GM12801 (cell line): ENCODE measurements at regions not wholly inside any gene's neighbourhood (a gene's known extent, or its start where the extent isn't known, plus 50 kb on each side); places are given as distances from the start of the nearest gene placed in this dataset.

Experiments used
- TF ChIP-seq, protein P1 (sequence below): IDR thresholded peaks from one replicate; pipeline ENCODE4 v1.5.1; 2011; ENCODE audit warnings: control low read depth; ENCODE audit not compliant: insufficient read length; ENCODE audit errors: extremely low read depth

DNA sequence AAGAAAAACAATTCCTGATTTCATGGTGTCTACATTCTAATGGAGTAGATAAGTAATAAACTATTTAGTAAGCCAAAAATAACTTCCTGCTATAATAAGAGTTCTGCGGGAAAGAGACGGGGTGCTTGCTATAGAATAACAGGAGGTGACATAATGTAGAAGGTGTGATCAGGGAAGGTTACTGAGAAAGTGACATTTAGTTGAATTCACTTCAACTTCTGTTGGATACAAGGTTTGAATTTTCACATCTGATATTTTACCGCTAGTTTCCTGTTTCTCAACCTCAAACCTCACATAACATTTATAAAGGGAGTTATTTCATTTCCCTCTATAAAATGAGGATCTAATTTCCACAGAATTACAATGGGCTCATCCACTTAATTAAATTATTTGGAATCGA is 102.3 kb upstream of the GBE1 start:
- TF ChIP-seq, protein P1, sequence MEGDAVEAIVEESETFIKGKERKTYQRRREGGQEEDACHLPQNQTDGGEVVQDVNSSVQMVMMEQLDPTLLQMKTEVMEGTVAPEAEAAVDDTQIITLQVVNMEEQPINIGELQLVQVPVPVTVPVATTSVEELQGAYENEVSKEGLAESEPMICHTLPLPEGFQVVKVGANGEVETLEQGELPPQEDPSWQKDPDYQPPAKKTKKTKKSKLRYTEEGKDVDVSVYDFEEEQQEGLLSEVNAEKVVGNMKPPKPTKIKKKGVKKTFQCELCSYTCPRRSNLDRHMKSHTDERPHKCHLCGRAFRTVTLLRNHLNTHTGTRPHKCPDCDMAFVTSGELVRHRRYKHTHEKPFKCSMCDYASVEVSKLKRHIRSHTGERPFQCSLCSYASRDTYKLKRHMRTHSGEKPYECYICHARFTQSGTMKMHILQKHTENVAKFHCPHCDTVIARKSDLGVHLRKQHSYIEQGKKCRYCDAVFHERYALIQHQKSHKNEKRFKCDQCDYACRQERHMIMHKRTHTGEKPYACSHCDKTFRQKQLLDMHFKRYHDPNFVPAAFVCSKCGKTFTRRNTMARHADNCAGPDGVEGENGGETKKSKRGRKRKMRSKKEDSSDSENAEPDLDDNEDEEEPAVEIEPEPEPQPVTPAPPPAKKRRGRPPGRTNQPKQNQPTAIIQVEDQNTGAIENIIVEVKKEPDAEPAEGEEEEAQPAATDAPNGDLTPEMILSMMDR = no peak

DNA sequence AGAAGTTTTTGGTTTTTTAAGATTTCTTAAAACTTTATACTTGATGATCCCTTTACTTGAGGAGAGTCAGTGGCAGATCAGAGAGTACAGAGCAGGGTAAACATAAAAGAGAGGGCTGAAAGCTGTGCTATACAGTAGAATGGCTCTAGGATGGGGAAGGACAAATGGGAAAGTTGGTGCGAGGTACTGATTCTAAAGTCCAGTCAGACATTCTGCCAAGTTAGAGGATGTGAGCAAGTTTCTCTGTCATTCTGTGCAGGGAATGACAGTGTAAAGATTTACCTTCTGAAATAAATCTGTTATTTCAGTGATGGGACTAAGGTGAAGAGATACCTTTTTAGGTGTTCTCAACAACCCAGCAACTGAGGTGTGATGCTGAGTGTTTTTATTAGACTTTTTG is 100.1 kb upstream of the GBE1 start:
- TF ChIP-seq, protein P1 = no peak

DNA sequence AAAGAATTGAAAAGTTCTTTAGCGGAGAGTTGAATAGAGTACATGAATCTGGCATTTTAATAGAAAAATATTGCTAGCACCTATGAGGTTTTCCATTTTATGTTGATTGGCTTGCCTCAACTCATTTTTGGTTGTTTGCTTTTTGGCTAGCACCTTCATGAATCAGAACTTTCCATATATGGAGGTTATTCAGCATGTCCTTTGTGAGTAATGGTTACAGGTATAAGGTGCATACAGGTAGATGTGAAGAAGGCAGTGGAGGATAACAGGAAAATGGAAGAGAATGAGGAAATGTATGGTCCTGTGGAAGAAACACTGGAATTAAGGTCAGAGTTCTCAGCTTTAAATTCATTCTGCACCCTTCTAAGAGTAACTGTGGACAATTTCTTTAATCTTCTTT is 98.1 kb upstream of the GBE1 start:
- TF ChIP-seq, protein P1 = no peak

DNA sequence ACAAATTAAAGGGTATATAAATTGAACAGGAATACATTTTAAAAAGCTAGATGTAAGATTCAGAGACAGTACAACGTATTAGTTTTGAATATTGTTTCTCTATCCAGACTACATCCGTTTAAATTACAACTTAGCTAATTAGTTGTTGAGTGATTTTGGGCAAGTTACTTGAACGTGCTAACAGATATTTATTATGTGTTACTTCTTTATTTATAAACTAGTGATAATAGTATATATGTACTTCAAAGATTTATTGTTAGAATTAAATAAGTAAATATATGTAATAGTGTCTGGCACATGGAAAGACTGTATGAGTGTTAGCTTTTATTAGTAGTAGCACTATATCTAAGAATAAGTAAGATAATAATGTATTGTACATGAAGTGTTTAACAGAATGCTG is 92.0 kb upstream of the GBE1 start:
- TF ChIP-seq, protein P1 = no peak

DNA sequence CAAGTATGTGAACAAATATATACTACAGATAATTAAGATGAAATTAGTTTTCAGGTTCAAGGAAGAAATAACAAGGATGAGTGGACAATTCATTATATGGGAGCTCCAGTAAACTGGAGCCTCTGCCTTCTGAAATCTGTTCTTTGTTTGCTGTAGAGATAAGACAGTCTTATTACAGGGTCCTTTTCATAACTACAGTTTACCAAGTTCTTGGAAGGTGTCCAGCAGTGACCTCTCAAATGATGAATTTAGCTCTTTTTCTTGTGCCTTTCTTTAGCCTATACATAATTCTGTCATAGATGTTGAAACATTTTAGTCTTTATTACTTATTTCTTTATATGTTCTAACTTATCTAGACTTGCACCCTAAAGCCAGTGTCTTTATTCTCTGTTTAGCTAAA is 89.7 kb upstream of the GBE1 start:
- TF ChIP-seq, protein P1 = no peak

DNA sequence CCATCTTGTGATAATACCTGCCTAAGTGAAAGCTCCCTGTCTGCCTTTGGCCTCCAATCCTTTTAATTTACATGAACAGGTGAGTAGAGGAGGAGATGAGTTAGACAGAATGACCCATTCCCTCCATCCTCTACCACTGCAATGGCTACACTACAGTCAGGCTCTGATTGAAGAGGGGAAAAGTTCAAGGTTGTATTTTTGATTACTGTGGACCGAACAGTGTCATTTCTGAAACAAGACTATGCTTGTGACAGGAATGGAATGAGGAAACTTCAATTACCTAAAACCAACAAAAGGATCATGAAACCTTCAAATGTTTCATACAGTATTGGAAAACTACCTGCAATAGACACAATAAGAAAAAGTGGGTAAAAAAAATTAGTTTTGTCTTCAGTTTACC is 85.5 kb upstream of the GBE1 start:
- TF ChIP-seq, protein P1 = no peak

DNA sequence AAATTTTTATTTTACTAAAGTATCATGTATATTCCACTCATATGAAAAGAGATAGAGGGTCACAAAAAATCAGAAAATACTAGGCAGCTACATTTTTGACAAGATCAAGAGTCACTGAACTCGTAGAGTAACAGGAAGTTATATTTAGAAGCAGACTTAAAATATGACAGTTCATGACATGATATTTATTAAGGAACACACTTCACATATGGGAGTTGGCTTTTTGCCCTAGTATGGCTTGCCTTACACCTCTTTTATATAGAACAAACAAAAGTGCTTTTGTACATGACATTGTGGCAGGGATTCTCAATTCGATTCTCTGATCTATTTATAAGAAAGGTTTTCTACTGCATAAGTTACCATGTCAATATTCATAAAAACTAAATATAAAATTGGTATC is 80.1 kb upstream of the GBE1 start:
- TF ChIP-seq, protein P1 = no peak

DNA sequence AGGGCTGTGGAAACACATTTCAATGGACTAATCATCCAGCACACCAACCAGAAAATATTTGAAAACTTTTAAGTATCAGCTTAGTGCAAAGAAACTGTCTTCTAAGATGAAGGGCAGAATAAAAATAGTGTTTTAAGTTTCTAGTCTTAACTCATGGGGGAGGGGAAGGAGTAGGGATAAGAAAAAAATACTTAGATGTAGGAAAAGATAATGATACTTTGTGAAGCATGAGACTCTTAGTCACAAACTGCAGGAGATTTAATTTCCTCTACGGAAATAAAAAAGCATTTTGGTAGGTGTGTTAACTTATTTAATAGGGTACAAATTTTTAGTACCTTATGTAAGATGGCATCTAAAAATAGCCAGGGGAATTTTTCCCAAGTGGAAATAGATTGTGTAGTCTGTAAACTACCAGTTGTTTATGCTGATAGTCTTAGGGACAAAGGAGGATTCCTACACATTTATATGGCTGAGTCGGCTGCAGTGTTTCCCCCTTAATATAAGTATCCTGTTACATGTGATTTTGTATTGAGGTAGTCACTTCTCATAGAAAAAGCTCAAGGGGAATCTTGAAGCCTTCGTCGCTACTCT is 78.2 kb upstream of the GBE1 start:
- TF ChIP-seq, protein P1 = no peak
